Activated naive CD4-positive, alpha-beta T cell treated with anti-CD3 and anti-CD28 coated beads, Interleukin-2, amount 50 U/mL, for 16 hours (primary cell): ENCODE measurements at regions not wholly inside any gene's neighbourhood (a gene's known extent, or its start where the extent isn't known, plus 50 kb on each side); places are given as distances from the start of the nearest gene placed in this dataset.
"Not testable (repeated sequence)": the region's sequence is repeated elsewhere in the genome, so short reads cannot be mapped to it uniquely, and the experiment has no call there.

Experiments used
- DNase-seq: peaks from one replicate; pipeline ENCODE4 v3.0.0-alpha.2; 2020

DNA sequence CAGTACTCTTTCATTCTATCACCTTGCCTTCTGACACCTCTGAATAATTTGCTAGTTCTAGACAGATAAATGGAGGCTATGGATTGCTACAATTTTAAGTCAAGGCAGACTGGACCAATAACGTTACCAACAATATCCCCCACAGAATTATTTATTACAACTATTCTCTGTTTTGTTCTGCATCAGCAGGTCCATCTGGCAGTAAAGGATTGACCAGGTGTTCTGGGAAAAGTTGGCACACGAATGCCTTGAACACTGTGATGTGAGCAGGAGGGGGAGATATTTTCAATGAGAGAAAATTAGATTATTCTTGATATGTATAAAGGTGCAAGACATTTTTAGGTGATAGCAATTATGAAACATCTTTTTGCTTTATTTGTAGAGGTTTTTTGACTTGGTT, 718.8 kb upstream of the TMPRSS15 start:
- no peak for DNase-seq

DNA sequence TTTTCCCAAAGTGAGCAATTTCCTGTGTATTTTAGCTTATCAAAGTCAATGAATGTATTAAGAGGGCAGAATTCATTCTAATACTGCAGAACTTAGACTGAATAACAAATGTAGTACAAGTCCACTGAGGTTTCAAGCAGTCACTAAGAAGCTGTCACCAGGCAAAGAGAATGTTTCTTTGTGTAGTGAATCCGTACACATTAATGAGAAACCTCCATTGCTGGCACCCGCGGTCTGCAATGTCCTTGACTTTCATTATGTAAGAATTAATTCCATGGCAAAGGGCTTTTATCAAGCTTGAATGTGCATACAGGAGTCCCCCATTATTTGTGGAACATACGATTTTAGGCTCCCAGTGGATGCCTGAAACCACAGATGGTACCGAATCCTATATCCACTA, 719.5 kb upstream of the TMPRSS15 start:
- DNase-seq: no peak

DNA sequence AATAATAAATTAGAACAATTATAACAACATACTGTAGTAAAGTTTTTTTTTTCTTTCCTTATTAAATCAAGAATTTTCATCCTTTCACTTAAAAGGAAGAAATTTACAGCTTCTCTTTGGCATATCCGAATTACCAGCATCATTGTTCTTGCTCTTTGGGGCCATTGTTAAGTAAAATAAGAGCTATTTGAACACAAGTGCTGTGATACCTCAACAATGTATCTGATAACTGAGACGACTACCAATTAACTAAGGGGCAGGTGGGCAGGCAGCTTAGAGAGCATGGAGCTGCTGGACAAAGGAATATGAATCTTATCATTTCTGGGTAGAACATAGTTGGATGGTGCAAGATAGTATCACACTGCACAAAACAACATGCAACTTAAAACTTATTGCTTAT, 719.9 kb upstream of the TMPRSS15 start:
- DNase-seq: no peak

DNA sequence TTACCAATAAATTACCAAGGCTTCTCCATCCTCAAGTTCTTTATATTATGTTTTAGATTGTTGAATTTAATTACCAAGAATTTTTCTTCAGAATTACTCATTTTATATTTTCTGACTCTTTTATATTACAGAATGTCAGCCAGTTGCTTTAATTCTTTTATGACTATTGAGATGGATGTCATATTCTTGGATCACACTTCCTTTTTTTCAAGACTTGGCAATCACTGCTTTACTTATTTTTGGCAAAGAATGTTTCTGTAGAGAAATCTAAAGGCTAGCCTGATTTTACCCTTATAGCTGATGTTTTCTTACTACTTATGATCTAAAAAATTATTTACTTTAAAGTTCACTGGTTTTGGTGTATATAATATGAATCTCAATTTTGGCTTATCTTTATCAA, 721.1 kb upstream of the TMPRSS15 start:
- no peak for DNase-seq

DNA sequence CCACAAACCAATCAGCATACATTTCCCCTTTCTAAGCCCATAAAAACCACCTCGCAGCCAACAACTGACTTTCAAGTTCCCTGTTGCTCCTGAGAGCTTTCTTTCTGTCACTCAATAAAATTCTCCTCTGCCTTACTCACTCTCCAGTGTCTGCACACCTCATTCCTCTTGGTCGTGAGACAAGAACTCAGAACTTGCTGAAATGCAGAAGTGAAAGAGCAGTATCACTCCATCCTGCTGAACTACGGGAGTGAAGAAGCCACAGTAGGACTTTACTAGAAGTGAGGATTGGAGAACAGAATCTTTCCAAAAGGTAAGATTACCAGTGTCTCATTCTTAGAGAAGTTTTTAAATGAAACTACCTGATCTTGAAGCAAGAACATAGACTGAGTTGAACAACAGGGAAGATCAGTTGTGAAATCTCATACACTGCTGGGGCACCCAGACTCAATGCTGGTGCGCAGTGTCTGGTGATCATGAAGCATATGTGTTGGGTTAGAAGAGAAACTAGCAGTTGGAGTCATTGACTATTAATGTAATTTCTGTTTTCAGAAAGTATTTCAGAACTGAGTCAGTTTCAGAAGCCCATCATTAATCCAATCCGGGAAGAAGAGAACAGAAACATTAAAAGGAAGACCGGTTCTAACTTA, 726.9 kb upstream of the TMPRSS15 start:
- no peak for DNase-seq

DNA sequence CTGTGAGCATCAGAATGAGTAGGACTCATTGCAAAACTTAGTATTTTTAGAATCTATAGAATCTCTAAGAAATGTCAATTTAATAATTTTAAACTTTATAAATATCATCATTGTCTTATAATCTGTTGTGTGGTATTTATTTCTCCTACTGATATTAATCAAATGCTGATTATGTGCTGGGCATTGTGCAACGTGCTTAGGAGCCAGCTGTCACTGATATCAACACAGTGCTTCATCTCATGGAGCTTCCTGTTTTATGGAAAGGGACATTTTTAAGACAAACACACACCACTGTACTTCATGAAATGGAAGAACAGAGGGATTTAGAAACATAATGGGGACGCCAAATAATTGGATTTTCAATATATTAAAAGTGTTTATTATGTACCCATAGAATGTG, 737.9 kb upstream of the TMPRSS15 start:
- DNase-seq: no peak

DNA sequence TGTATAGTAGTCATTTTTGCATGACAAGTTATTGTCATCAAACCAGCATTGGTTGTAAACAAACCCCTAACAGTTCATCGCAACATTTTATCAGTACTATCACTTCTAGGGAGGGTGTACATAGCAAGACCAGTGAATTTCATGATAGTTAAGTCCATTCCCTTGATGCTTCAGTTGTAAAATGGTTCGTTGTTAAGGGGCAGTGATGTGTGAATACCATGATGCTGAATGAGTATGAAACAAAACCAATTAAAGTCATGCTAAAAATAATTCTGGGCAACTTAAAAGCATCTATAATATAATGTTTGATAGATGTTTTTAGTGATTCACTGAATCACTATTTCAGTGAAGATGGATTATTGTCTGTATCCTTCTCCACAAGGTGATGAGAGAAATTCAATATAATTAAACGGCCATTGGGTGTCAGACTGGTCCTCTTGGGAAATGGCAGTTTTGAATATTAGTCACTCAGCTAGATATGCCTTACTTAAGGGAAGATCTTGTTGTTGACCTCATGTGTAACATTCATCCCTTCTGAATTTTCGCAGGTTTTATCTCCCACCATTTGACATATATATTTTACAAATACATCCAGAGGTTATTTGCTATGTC, 742.2 kb upstream of the TMPRSS15 start:
- no peak for DNase-seq

DNA sequence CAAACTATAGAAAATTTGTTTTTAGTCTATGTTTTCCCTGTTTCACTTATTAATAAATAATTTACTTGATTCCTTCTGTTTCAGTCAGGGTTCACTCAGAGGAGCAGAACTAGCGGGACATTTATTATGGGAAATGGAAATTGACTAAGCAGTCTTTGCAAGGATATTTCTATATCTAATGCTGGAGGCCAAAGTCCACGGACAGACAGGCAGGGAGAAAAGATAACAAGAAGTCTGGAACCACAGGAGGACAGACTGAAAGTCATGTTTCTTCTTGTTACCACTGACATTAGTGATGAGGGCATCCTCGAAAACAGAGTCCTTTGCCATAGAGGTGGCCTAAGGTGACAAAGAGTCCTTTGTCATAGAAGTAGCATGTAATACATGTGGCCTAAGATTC, 744.5 kb upstream of the TMPRSS15 start:
- DNase-seq: no peak

DNA sequence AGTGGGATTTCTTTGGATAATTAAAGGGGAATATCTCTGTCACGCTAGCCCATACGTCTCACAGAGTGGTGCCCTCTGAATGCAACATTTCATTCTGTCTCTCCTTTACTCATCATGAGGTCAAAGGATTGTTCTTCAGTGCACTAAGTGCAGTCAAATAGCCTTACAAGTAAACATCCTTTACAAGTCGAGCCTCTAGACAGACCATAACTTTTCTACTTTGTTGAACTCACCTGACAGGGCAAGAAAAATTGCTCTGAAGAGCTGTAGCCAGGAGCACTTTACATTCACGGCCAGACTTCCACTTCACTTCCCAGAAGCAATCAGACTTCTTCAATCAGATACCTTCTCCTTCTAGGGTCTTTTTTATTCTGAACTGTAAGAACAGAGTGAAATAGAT, 768.0 kb upstream of the TMPRSS15 start:
- DNase-seq: no peak

DNA sequence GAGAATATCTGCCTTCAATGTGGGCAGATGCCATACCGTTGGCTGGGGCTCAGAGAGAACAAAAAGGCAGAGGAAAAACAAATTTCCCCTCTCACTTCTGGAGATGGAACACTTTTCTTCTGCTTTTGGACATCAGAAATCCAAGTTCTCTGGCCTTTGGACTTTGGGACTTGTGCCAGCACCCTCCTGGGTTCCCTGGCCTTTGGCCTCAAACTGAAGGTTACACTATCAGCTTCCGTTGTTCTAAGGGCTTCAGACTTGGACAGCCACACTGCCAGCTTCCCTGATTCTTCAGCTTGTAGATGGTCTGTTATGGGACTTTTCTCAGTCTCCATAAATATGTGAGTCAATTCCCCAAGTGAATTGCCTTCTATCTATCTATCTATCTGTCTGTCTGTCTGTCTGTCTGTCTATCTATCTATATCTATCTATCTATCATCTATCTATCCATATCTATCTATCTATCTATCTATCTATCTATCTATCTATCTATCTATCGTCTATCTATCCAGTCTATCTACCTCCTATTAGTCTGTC, 778.1 kb upstream of the TMPRSS15 start:
- no peak for DNase-seq

DNA sequence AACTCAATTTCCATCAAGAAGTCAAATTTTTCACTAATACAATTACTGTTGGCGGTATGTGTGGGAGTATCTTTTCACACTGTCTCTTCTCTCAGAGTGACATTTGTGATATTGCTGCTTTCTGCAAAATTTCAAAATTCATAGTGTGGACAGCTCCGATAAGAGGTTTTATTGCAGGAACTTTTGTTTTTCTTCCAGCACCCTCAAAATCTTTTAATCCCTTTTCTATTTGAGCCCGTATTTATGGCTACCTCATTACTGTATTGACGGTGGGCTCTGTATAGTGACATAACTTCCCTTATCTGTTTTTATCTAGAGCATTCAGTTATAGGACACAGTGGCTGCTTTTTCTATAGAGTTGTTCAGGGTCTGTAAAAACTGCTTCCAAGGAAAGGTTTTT, 794.4 kb upstream of the TMPRSS15 start:
- no peak for DNase-seq

DNA sequence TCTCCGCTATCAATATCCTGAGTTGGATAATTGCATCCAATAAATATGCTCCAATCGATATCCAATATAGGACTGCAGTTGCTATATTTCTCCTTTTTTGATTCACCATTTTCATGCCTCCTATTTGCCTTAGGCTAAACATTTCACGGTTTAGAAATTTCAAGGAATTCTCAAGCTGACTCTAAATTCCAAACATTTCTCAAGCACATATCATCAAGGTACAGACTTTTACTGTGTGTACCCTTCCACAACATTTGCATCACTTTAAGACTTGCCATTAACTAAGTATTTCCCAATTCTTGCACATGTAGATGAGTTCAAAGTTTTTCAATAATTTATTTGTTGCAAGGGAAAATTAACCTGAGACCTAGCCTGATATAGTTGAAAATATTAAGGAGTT, 795.2 kb upstream of the TMPRSS15 start:
- DNase-seq: no peak

DNA sequence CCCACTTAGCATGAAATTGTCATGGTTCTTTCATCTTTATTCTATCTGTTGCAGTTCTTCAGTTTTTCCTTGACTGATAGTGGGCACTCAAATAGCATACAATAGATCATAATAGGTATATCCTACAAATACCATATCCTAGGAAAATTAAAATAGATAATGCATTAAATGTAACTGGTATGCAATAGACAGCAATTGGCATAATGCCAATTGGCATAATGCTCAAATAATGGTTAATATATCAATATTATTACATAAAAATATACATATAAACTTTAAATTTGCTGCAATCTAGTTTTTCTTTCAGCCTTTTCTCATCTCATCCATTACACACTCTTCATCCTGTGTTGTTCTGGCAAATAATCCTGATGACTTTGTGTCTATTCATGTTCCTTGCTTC, 814.6 kb upstream of the TMPRSS15 start:
- DNase-seq: no peak

DNA sequence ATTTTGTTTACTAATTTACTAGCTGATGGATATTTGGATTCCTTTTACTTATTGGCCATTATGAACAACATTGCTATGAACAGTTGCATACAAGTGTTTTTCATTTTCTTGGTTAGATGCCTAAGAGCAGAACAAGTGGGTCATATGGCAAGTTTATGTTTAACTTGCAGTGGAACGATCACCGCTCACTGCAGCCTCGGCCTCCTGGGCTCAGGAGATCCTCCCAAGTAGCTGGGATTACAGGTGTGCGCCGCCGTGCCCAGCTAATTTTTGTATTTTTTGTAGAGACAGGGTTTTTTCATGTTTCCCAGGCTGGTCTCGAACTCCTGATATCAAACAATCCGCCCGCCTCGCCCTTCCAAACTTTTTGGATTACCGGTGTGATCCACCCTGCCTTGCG, 820.5 kb upstream of the TMPRSS15 start:
- DNase-seq: no peak

DNA sequence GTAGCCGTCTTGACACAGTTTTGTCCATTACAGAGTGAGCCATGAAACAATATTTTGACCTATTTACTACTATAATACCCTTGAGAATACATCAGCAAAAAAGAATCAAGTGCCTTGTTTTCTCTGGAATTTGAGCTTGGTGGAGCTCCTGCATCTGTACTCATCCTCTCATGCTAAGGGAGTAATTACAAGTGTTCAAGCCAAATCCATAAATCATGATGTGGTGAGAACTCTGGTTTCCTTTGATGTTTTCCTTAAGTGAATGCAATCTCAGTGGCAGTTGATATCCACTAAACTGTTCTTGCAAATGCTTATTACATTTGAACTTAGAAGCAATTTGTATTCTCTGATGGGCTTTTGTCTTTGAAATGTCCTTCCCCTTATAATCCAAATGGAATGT, 824.6 kb upstream of the TMPRSS15 start:
- DNase-seq: no peak

DNA sequence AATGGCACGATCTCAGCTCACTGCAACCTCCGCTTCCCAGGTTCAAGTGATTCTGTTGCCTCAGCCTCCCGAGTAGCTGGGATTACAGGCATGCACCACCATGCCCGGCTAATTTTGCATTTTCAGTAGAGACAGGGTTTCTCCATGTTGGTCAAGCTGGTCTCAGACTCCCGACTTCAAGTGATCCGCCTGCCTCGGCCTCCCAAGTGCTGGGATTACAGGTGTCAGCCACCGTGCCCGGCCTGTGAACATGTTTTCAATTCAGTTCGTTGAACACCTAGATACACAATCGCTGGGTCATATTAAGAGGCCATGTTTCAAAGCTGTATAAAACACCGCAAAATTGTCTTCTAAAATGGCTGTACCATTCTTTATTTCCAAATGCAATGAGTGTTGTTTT, 830.3 kb upstream of the TMPRSS15 start:
- not testable (repeated sequence) for DNase-seq

DNA sequence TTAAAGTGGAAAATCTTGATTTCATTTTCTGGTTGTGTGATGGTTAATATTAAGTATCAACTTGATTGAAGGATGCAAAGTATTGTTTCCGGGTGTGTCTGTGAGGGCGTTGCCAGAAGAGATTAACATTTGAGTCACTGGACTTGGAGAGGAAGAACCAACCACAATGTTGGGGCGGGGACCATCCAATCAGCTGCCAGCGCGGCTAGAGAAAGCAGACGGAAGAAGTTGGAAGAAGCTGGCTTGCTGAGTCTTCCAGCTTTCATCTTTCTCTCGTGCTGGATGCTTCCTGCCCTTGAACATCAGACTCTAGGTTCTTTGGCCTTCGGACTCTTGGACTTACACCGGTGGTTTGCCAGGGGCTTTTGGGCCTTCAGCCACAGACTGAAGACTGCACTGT, 832.6 kb upstream of the TMPRSS15 start:
- DNase-seq: no peak

DNA sequence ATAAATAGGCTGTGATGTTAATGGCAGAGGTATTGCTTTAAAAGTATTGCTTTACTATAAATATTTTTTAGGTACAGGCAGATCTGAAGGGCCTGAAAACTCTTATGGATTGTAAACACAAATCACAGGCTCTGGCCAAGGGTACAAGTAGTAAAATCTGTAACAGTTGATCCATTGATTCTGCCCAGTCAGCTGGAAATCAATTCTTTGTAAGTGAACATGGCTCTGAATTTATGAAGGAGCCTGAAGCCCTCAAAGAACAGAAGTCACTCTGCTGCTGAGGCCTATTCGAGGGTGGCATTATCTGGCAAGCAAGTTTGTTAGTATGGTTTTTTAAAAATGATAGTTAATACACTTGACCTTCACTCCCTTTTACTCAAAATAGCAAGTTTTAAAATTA, 834.0 kb upstream of the TMPRSS15 start:
- DNase-seq: no peak

DNA sequence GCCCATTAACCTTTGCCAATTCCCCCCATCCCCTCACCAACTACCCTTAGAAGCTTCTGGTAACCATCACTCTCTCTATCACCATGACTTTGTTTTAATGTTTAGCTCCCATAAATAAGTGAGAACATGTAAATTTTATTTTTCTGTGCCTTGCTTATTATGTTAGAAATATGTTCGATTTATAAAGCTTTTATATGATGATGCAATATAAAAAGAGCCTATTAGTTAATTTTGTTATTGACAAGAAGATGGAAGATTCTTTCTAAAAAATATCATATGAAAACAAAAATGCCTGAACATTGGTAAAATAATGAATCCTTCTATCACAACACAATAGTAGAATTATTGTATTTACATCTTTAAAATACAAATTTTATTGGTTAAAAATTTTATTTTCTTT, 836.1 kb upstream of the TMPRSS15 start:
- no peak for DNase-seq

DNA sequence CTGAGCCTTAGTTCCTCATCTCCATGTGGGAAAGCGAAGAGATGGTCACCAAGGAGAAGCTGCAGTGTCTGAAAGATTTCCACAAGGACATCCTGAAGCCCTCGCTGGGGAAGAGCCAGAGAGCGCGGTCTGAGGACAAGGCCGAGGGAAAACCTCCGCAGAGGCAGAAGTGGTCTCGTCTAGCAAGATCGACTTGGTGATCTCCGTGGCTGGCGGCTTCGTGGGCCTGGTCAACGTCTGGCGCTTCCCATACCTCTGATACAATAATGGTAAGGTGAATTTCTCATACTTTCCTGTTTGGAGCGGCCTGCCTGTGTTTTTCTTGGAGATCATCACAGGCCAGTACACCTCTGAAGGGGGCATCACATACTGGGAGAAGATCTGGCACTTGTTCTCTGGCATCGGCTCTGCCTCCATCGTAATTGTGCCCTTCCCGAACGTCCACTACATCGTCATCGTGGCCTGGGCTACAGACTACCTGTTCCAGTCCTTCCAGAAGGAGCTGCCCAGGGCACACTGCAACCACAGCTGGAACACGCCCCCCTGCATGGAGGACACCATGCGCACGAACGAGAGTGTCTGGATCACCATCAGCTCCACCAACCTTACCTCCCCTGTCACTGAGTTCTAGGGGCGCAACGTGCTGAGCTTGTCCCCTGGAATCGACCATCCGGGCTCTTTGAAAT, 841.1 kb upstream of the TMPRSS15 start:
- DNase-seq: no peak

DNA sequence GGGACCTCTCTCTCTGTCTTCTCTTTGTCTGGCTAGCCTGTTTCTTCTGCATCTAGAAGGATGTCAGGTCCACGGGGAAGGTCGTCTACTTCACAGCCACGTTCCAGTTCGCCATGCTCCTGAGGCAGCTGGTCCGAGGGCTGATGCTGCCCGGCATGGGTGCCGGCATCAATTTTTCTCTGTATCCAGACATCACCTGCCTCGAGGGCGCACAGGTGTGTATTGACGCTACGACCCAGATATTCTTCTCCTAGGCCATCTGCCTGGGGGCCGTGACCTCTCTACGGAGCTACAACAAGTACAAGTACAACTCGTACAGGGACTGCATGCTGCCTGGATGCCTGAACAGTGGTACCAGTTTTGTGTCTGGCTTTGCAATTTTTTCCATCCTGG, 841.6 kb upstream of the TMPRSS15 start:
- DNase-seq: no peak

DNA sequence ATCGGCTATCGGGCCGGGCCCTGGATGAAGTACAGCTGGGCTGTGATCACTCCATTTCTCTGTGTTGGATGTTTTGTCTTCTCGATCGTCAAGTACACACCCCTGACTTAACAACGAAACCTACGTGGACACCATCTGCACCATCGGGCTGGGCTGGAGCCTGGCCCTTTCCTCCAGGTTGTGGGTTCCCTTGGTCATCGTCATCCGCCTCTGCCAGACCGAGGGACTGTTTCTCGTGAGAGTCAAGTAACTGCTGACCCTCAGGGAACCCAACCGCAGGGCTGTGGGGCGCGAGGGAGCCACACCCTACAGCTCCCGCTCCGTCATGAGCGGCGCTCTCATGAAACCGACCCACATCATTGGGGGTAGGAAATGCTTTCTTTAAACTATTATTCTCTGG, 842.4 kb upstream of the TMPRSS15 start:
- DNase-seq: no peak

DNA sequence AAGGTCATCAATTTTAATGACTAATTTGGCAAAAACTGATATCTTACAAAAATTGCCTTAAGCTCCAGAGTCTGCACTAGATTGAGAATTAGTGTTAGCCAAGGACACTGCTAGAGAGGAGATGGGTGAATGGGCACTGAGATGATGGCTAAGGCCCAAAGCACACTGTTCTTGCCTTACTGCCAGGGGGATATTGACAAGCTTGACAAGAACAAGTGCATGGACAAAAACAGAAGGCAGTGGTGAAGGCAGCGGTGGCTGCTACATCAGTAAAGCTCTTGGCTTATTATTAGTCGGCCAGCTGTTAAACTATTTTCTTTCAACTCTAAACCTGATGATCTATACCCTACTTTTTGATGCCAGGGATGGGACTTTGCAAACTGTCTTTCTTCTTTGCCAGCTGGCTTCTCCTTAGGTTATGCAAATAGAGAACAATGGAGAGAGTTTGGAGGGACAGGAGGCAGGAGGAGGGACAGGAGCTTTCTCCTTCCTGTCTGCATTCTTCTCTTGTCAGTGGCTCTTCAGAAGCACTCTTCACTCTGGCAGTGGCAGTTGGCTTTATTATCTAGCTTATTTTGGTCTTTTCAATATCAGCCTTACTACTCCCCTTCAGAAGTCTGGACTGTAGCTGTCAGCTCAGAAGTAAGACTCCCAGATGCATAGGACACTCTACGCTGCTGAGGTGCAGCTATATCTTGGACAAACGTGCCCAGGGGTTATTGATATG, 853.5 kb upstream of the TMPRSS15 start:
- no peak for DNase-seq
